ENCODE measurements at regions not wholly inside any gene's neighbourhood (a gene's known extent, or its start where the extent isn't known, plus 50 kb on each side); places are given as distances from the start of the nearest gene placed in this dataset.

DNA sequence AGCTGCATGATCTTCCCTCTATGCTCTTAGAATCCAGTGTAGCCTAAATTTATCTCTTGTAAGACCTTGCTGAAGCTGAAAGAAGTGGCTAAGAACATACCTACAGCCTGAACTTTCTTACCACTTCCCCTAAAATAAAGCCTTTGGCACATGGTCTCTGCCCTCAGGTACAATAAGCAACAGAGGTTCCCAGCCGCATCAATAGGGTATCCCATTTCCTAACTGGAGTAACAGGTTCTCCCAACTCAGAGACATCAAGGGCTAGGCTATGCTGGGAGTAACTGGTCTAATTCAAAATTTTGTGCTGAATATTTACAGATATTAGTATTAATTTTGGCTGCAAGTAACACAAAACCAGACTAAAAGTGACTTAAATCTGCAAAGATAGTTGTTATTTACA, 335.8 kb upstream of the TRPC7 start (continued):
- TF ChIP-seq RNF2 (IDR thresholded peaks at IDR 0.05; ENCODE audit: borderline replicate concordance, low read depth, low read length, missing control alignments, poor library complexity, severe bottlenecking) (no peak), EP300 (IDR thresholded peaks at IDR 0.05; ENCODE audit: borderline replicate concordance in 1 of 2, low read depth in 2 of 2, low read length in 2 of 2) (no peak), CHD2 (IDR thresholded peaks at IDR 0.05; ENCODE audit: low read length) (no peak), JUND (IDR thresholded peaks at IDR 0.05; ENCODE audit: low read length) (no peak)

Data from H1 (cell line).